ENCODE measurements at regions not wholly inside any gene's neighbourhood (a gene's known extent, or its start where the extent isn't known, plus 50 kb on each side); places are given as distances from the start of the nearest gene placed in this dataset.

DNA sequence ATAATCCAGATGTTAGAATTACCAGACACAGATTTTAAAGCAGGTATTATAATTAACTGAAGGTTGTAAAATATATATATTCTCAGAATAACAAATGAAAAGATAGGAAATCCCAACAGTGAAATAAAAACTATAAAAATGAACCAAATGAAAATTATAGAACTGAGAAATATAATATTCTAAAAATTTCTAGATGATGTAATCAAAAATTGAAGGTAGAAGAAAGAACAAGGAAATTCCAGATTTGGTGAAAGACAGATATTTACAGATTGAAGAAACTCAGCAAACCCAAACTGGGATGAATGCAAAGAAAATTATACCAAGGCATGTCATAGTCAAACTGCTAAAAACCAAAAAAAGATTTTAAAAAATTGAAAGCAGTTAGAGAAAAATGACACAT is 729.4 kb downstream of the MATN1 start:
- TF ChIP-seq CTCF (IDR thresholded peaks at IDR 0.05; ENCODE audit: borderline replicate concordance, insufficient read depth, low read depth, low read length), result no peak
- no peak overlapping the region for H3K4me3 ChIP-seq (ENCODE audit: low read depth, low read length)

DNA sequence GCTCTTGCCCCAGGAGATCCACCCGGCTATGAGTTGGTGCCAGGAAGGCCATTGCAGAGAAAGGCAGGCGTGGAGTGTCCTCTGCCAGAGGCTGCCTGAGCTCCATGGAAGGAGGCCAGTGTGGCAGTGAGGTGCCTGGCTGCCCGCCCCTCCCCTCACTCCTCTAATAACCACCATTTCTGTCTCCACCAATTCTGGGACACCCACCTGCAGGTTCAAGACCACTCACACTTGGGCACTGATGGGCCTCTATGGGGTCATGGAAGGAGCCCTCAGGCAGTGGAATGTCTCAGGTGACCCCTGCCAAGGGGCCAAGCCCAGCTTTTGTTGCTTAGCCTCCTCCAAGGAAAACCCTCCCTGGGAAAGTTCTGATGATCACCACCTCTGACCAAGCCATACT is 731.6 kb downstream of the MATN1 start:
- TF ChIP-seq CTCF (IDR thresholded peaks at IDR 0.05; ENCODE audit: borderline replicate concordance, insufficient read depth, low read depth, low read length), result no peak
- H3K4me3 ChIP-seq (ENCODE audit: low read depth, low read length), result no peak overlapping the region

DNA sequence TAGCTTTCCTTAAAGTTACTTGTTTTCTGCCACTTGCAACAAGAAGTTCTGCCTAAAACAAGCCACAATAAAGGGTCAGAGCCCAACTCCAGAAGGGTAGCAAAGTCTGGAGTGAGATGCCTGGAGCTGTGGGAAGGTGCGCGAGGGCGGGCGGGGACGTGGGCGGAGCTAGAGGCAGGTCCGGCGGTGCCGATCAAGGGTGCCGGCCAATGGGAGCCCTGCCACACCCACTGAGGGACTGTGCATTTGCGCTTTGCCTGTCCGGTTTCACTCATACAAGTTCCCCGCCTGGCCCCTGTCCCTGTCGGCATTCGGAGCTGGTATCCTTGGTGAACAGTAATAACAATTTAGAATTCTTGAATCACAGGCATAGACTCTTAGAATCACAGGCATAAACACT is 732.4 kb downstream of the MATN1 start:
- H3K4me3 ChIP-seq (ENCODE audit: low read depth, low read length), result no peak overlapping the region
- TF ChIP-seq CTCF (IDR thresholded peaks at IDR 0.05; ENCODE audit: borderline replicate concordance, insufficient read depth, low read depth, low read length), result no peak

DNA sequence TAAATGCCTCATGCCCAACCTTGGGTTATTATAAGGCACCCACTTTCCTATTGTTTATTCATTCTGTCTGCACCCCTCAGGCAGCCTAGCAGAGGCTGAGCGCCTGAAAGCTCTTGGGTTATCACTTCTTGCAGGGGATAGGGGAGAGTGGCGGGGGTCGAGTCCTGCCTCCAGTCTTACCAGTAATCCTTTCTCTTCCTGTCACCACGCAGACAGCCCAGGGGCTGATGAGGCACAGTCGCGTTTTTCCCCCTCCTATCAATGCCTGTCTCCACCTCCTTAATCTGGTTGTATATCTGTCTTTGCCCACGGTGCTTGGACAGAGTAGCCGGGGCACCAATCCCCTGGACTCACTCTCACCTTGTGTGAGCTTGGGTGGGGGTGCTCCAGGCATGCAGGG is 733.1 kb downstream of the MATN1 start:
- no peak overlapping the region for H3K4me3 ChIP-seq (ENCODE audit: low read depth, low read length)
- TF ChIP-seq CTCF (IDR thresholded peaks at IDR 0.05; ENCODE audit: borderline replicate concordance, insufficient read depth, low read depth, low read length), result no peak

DNA sequence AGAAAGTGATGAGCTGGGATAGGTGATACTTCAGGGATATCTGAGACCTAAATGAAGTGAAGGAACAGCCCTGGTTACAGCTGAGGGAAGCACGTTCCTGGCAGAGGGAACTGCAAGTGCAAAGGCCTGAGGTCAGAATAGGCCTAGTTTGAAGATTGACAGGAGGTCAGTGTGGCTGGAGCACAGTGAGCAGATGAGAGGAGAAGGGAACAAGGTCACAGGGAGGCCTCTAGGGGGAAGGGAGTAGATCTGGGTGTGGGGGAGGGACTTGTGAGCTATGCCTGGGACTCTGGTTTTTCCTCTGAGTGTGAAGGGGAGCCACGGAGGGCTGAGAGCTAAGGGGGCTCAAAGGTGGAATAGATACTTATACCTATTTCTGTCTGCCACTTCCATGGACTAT is 736.4 kb downstream of the MATN1 start:
- H3K4me3 ChIP-seq (ENCODE audit: low read depth, low read length), result no peak overlapping the region
- TF ChIP-seq CTCF (IDR thresholded peaks at IDR 0.05; ENCODE audit: borderline replicate concordance, insufficient read depth, low read depth, low read length), result no peak

DNA sequence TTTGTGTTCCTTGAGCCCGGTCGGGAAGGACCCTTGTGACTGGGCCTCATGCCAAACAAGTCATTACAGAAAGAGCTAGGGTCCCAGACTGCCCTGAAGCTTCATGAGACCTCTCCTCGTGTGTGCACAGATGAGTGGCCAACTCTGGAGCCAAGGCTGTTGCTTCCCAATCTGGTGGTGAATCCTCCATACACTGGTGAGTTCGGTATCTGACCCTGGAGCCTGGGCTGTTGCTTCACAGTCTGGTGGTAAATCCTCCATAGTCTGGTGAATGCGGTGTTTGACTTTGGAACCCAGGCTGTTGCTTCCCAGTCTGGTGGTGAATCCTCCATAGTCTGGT is 737.8 kb downstream of the MATN1 start:
- TF ChIP-seq CTCF (IDR thresholded peaks at IDR 0.05; ENCODE audit: borderline replicate concordance, insufficient read depth, low read depth, low read length), result no peak

GRCh38 chr1:29984862-29985605 is 738.4 kb downstream of the MATN1 start:
- no peak overlapping the region for H3K4me3 ChIP-seq (ENCODE audit: low read depth, low read length)
- TF ChIP-seq CTCF (IDR thresholded peaks at IDR 0.05; ENCODE audit: borderline replicate concordance, insufficient read depth, low read depth, low read length), result no peak

More for the DNA sequence above, 737.8 kb downstream of the MATN1 start:
- H3K4me3 ChIP-seq (ENCODE audit: low read depth, low read length), result no peak overlapping the region

All from GM12875 (cell line).